ENCODE measurements at regions not wholly inside any gene's neighbourhood (a gene's known extent, or its start where the extent isn't known, plus 50 kb on each side); places are given as distances from the start of the nearest gene placed in this dataset.

- no peak for TF ChIP-seq REST (IDR thresholded peaks at IDR 0.05)
- TF ChIP-seq HNF4G (IDR thresholded peaks at IDR 0.05), result no peak
- no peak for TF ChIP-seq GABPA (IDR thresholded peaks at IDR 0.05 in 1 of 2, conservative IDR thresholded peaks at IDR 0.05 in 1 of 2)
- no peak for TF ChIP-seq RAD21 (IDR thresholded peaks at IDR 0.05)
Measured at GRCh38 chr12:13666806-13667205, 314.6 kb downstream of the GRIN2B start (continued).

GRCh38 chr12:13661005-13661887, 320.2 kb downstream of the GRIN2B start:
- Histone ChIP-seq H3K9ac (ENCODE audit: low read depth in 1 of 2, low read length in 2 of 2) (no peak overlapping the region), H3K4me3 (ENCODE audit: low read depth in 1 of 3, low read length in 3 of 3) (no peak overlapping the region), H3K27ac (ENCODE audit: low read depth in 1 of 2, low read length in 2 of 2) (no peak overlapping the region), H3K9me3 (ENCODE audit: control insufficient read depth in 4 of 4, low read length in 3 of 4) (no peaks in the 10 kb centered on the region), H3K4me1 (ENCODE audit: control insufficient read depth in 4 of 4, insufficient read depth in 4 of 4, low read length in 3 of 4) (peaks cover 0 to 9% (median 0%) of the 10 kb centered on the region in 4 donors), H3K36me3 (ENCODE audit: control insufficient read depth in 4 of 4, insufficient read depth in 3 of 4, low read depth in 1 of 4, low read length in 3 of 4) (no peaks in the 10 kb centered on the region), H3K27me3 (ENCODE audit: control insufficient read depth in 4 of 4, insufficient read depth in 4 of 4, low read length in 3 of 4) (no peaks in the 10 kb centered on the region)
- DNase-seq (ENCODE audit: low spot score), result peak; percentile 38
- 40% methylated on average over 11 of the region's 11 CpGs for WGBS
- TF ChIP-seq CTCF (IDR thresholded peaks at IDR 0.05; ENCODE audit: low read depth, low read length, missing input control) (peak; percentile 88), JUND (IDR thresholded peaks at IDR 0.05) (no peak), RAD21 (IDR thresholded peaks at IDR 0.05) (peak; percentile 95 to 96)

- Histone ChIP-seq H3K9me3 (ENCODE audit: control insufficient read depth in 4 of 4, low read length in 3 of 4) (no peaks in the 10 kb centered on the region), H3K4me3 (ENCODE audit: low read depth in 1 of 3, low read length in 3 of 3) (no peak overlapping the region), H3K36me3 (ENCODE audit: control insufficient read depth in 4 of 4, insufficient read depth in 3 of 4, low read depth in 1 of 4, low read length in 3 of 4) (no peaks in the 10 kb centered on the region), H3K27ac (ENCODE audit: low read depth in 1 of 2, low read length in 2 of 2) (no peak overlapping the region), H3K27me3 (ENCODE audit: control insufficient read depth in 4 of 4, insufficient read depth in 4 of 4, low read length in 3 of 4) (no peaks in the 10 kb centered on the region), H3K4me1 (ENCODE audit: control insufficient read depth in 4 of 4, insufficient read depth in 4 of 4, low read length in 3 of 4) (no peaks in the 10 kb centered on the region), H3K9ac (ENCODE audit: low read depth in 1 of 2, low read length in 2 of 2) (no peak overlapping the region)
- WGBS, result 74% methylated on average over 1 of the region's 1 CpG
- TF ChIP-seq, protein P1, sequence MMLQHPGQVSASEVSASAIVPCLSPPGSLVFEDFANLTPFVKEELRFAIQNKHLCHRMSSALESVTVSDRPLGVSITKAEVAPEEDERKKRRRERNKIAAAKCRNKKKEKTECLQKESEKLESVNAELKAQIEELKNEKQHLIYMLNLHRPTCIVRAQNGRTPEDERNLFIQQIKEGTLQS (IDR thresholded peaks at IDR 0.05), result no peak
- no peak for TF ChIP-seq NR2F2 (IDR thresholded peaks at IDR 0.05)
- TF ChIP-seq REST (IDR thresholded peaks at IDR 0.05), result no peak
- no peak for TF ChIP-seq TAF1 (conservative IDR thresholded peaks at IDR 0.05)
- no peak for TF ChIP-seq RXRA (IDR thresholded peaks at IDR 0.05)
- TF ChIP-seq, protein P2, sequence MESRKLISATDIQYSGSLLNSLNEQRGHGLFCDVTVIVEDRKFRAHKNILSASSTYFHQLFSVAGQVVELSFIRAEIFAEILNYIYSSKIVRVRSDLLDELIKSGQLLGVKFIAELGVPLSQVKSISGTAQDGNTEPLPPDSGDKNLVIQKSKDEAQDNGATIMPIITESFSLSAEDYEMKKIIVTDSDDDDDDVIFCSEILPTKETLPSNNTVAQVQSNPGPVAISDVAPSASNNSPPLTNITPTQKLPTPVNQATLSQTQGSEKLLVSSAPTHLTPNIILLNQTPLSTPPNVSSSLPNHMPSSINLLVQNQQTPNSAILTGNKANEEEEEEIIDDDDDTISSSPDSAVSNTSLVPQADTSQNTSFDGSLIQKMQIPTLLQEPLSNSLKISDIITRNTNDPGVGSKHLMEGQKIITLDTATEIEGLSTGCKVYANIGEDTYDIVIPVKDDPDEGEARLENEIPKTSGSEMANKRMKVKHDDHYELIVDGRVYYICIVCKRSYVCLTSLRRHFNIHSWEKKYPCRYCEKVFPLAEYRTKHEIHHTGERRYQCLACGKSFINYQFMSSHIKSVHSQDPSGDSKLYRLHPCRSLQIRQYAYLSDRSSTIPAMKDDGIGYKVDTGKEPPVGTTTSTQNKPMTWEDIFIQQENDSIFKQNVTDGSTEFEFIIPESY (IDR thresholded peaks at IDR 0.05), result no peak
- no peak for TF ChIP-seq HNF4A (conservative IDR thresholded peaks at IDR 0.05)
- TF ChIP-seq YY1 (IDR thresholded peaks at IDR 0.05), result no peak
- no peak for TF ChIP-seq EGR1 (IDR thresholded peaks at IDR 0.05; ENCODE audit: low read depth in 2 of 2)
- TF ChIP-seq FOXA1 (IDR thresholded peaks at IDR 0.05), result no peak
- TF ChIP-seq SP1 (IDR thresholded peaks at IDR 0.05), result no peak
- TF ChIP-seq FOXA2 (IDR thresholded peaks at IDR 0.05), result no peak
- TF ChIP-seq GABPA (IDR thresholded peaks at IDR 0.05 in 1 of 2, conservative IDR thresholded peaks at IDR 0.05 in 1 of 2), result no peak
- TF ChIP-seq MAX (IDR thresholded peaks at IDR 0.05), result no peak
- TF ChIP-seq HNF4G (IDR thresholded peaks at IDR 0.05), result no peak
- DNase-seq (ENCODE audit: low spot score), result no peak
Measured at GRCh38 chr12:13654456-13654855, 326.9 kb downstream of the GRIN2B start.

Measured in liver (tissue), 8 donors.